Frontal cortex (tissue), 3 donors: ENCODE measurements at regions not wholly inside any gene's neighbourhood (a gene's known extent, or its start where the extent isn't known, plus 50 kb on each side); places are given as distances from the start of the nearest gene placed in this dataset.

ENCODE experiments used
- DNase-seq, 2 donors: peaks; one replicate each; pipeline ENCODE4 v3.0.0; 2012; ENCODE audit warnings: low spot score in 2 of 2
- FAIRE-seq: peaks from 2 replicates; lab custom pipeline; 2012; peaks lifted over from hg19 to GRCh38; lab: Jason Lieb, UNC
- donor health status: control.
- donor health status: control.
- donor health status: control.

- DNase-seq (no peak), FAIRE-seq (no peak)
Measured at GRCh38 chr11:27908621-27909020, 199.3 kb downstream of the KIF18A start.

- FAIRE-seq (no peak), DNase-seq (no peak)
Measured at GRCh38 chr11:27907530-27907929, 200.4 kb downstream of the KIF18A start.

- FAIRE-seq (no peak), DNase-seq (no peak)
Measured at GRCh38 chr11:27907091-27907490, 200.9 kb downstream of the KIF18A start.

DNA sequence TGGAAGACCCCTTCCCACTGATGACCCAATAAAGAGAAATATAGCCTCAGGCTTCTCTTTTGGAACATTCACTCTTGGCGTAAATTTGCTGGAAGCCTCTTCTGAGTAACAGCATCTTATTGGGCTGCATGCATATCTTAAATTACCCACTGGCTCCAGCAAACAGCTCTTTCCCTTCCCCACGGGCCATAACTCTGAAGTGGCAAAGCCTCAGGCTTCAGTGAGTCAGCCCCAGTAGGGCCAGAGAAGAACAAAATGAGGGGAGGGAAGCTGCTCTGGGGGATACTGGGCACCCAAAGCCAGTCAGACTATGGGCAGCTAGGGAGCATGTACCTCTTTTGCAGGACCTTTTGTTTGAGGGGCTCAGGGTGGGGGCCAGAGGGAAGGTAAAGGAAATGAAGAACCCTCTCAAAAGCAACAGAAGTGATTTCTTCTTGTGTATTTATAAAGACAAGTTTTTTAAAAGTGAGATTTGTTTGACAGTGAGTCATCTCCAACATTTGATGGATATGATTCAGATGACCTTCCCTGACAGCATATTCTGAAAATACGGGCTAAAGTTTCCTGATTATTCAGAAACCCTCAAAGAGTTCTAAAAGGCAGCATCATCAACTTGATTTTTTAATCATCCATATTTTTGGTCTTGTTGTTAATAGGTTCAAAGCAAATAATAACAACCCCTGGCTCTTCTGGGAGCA, 203.4 kb downstream of the KIF18A start:
- FAIRE-seq (no peak), DNase-seq (no peak)

- no peak for FAIRE-seq
- no peak for DNase-seq
Measured at GRCh38 chr11:27902981-27903624, 202.8 kb upstream of the BDNF start.

- DNase-seq (no peak), FAIRE-seq (no peak)
Measured at GRCh38 chr11:27898166-27898565, 197.9 kb upstream of the BDNF start.

- DNase-seq = no peak
- no peak for FAIRE-seq
Measured at GRCh38 chr11:27896096-27896495, 195.8 kb upstream of the BDNF start.

GRCh38 chr11:27894552-27894951, 194.3 kb upstream of the BDNF start:
- FAIRE-seq (no peak), DNase-seq (no peak)

DNA sequence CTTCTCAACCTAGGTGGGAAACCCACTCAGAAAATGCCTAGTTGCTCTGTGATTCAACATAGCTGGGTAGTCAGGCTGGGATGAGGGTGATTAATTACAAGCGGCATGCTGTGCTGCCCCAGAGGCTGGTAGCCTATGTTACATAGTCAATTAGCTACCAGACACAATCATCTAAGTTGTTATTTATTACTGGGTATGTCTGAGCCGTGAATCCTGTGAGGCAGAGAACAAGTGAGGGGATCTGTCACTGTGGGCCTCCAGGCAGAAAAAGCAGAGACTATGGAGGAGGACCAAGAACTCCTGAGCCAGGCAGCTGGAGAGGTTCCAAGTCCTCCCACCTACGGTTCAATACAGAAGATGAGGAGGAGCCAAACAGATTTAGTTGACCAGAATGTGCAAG, 186.6 kb upstream of the BDNF start:
- no peak for DNase-seq
- no peak for FAIRE-seq

GRCh38 chr11:27882066-27882697, 181.9 kb upstream of the BDNF start:
- no peak for DNase-seq
- FAIRE-seq = no peak

- DNase-seq = no peak
- FAIRE-seq = no peak
Measured at GRCh38 chr11:27875831-27876775, 175.8 kb upstream of the BDNF start.

GRCh38 chr11:27874998-27875830, 175.0 kb upstream of the BDNF start:
- DNase-seq = no peak
- FAIRE-seq = no peak

- DNase-seq (no peak), FAIRE-seq (no peak)
Measured at GRCh38 chr11:27873664-27874063, 173.4 kb upstream of the BDNF start.

- FAIRE-seq (no peak), DNase-seq (no peak)
Measured at GRCh38 chr11:27871056-27871455, 170.8 kb upstream of the BDNF start.

DNA sequence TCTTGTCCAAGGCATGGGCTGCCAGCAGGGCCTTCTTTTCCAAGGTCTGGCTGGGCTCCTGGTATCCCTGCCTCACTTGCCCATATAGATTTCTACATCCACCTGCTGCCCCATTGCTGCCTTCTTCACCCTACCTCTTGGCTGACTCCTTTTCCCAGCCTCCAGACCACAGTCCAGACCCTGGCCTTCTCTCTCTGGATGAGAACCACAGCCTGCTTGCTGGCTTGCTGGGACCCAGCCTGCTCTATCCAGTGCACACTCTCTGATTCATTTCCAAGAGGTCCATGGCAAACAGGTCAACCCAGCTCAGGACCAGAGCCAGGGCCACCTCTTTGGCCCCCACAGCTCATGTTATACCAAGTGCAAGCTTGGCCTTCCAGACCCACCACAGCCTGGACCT, 169.4 kb upstream of the BDNF start:
- FAIRE-seq (no peak), DNase-seq (no peak)

- DNase-seq (no peak), FAIRE-seq (no peak)
Measured at GRCh38 chr11:27868709-27869108, 168.5 kb upstream of the BDNF start.

GRCh38 chr11:27868226-27868625, 168.0 kb upstream of the BDNF start:
- FAIRE-seq = no peak
- no peak for DNase-seq

DNA sequence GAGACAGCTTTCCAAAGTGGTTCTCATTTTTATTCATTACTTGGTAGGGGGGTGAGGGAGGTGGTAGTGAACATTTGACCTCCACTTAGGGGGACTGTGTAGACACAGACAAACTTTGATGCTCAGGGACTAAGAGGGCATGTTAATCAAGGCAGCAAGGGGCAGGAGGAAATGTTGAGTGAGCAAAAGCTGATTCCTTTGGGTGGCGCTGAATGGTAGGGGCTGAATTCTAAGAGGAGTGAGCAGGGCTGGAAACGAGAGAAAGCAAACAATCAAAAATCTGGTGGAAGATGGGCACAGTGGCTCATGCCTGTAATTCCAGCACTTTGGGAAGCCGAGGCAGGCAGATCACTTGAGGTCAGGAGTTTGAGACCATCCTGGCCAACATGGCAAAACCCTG, 164.8 kb upstream of the BDNF start:
- FAIRE-seq = no peak
- DNase-seq = no peak

DNA sequence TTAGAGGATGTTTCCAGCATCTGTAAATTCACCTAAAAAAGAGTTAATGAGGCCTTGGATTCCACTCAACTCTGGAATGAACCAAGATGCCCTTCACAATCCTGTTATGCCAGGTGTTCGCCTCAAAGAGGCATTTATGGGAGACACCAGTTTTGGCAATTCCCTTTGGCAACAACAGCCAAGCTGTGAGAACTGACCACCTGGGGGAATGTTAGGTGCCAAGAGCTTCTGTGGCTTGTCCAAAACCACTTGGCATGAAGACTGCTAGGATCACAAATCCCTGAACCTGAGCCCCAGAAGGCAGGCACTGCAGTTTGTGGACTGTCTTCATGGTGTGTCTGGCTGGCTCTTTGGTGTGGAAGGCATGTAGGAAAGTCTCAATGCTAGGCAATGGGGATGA, 164.4 kb upstream of the BDNF start:
- FAIRE-seq (no peak), DNase-seq (no peak)

DNA sequence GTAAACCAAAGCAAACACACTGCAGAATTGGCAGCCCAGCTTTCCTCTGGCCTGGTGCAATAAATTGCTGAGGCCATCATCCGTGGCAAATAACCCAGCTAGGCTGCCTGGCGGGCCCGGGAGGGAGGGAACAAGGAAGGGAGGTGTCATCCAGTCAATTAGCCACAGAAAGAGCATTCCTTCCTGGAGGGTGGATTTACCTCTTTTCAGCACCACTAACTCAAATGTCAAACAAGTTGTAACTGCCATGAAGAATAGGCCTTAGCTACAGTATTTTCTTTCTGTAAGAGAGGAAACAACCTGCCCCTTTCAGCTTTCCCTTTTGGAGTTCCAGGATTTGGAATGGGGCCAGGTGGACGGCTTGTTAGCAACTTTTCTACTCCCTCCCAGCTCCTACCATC, 163.8 kb upstream of the BDNF start:
- no peak for FAIRE-seq
- no peak for DNase-seq
